K562 (cell line): ENCODE measurements at regions not wholly inside any gene's neighbourhood (a gene's known extent, or its start where the extent isn't known, plus 50 kb on each side); places are given as distances from the start of the nearest gene placed in this dataset.

Experiments used
- MGA ChIP-seq: fragments of 450-650 bp; IDR thresholded peaks from 2 replicates; pipeline ENCODE4 v1.6.1; 2016; ENCODE audit warnings: mild to moderate bottlenecking, moderate library complexity
- NKRF ChIP-seq: fragments of 450-650 bp; IDR thresholded peaks from 2 replicates; pipeline ENCODE4 v1.6.1; 2016; ENCODE audit warnings: borderline replicate concordance
- PPARD ChIP-seq: fragments of 250-450 bp; sonication (Bioruptor Pico); IDR thresholded peaks from 2 replicates; pipeline ENCODE4 v1.8.0; 2022; ENCODE audit warnings: inconsistent platforms, mild to moderate bottlenecking, moderate library complexity
- RBM34 ChIP-seq: fragments of 200-400 bp; formaldehyde crosslinking; IDR thresholded peaks from 2 replicates; pipeline ENCODE4 v1.6.1; 2018; ENCODE audit warnings: low read length, borderline replicate concordance; ENCODE audit not compliant: insufficient read depth
- ZSCAN29 ChIP-seq: fragments of 450-650 bp; IDR thresholded peaks from 2 replicates; pipeline ENCODE4 v1.6.1; 2017

DNA sequence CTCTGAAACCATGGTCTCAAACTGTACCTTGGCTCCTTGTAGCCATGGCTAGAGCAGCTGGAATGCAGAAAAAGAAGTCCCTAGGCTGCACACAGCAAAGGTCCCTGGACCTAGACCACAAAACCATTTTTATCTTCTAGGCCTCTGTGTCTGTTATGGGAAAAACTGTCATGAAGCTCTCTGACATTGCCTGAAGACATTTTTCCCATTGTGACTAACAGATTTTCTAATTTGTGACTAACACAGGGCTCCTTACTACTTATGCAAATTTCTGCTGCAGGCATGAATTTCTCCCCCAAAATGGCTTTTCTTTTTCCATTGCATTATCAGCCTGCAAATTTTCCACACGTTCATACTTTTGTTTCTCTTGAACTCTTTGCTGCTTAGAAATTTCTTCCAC, 470.4 kb downstream of the KDM5D start (continued):
- TF ChIP-seq NKRF (no peak), ZSCAN29 (no peak), MGA (no peak), PPARD (no peak), RBM34 (no peak)
- TF ChIP-seq, all 486 proteins: peak for 0
